GM23248 (cell line): ENCODE measurements at regions not wholly inside any gene's neighbourhood (a gene's known extent, or its start where the extent isn't known, plus 50 kb on each side); places are given as distances from the start of the nearest gene placed in this dataset.
"Not testable (repeated sequence)": the region's sequence is repeated elsewhere in the genome, so short reads cannot be mapped to it uniquely, and the experiment has no call there.

Source experiments
- EZH2 ChIP-seq: fragments of 200-600 bp; sonication (generic); IDR thresholded peaks from 2 replicates; pipeline ENCODE4 v1.6.1; 2018; ENCODE audit warnings: antibody characterized with exemption, mild to moderate bottlenecking; ENCODE audit not compliant: insufficient read depth, poor library complexity, severe bottlenecking
- EZH2phosphoT487 ChIP-seq: fragments of 200-600 bp; sonication (generic); IDR thresholded peaks from 2 replicates; pipeline ENCODE4 v1.6.1; 2018; ENCODE audit warnings: antibody characterized with exemption, moderate library complexity, mild to moderate bottlenecking, low read depth; ENCODE audit not compliant: insufficient read depth

DNA sequence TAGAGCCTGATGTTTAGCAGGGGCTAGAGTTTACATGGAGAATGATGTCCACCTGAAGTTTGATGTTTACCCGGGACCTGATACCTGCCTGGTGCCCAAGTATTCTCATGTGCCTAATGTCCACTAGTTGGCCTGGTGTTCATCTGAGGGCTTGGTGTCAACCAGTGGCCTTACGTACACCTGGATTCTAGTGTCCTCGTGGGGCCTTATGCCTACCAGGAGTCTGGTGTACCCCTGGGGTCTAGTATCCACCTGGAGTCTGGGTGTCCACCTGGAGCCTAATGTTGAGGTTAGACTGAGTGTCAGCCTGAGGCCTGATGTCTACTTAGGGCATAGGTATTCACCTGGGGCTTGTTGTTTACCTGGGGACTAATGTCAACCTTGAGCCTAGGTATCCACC lies 195.7 kb downstream of the POTEM start:
- not testable (repeated sequence) for TF ChIP-seq EZH2, EZH2phosphoT487
